Ascending aorta (tissue), 2 donors: ENCODE measurements at regions not wholly inside any gene's neighbourhood (a gene's known extent, or its start where the extent isn't known, plus 50 kb on each side); places are given as distances from the start of the nearest gene placed in this dataset.
"Not testable (repeated sequence)": the region's sequence is repeated elsewhere in the genome, so short reads cannot be mapped to it uniquely, and the experiment has no call there.

Experiments used
- DNase-seq, 2 donors: peaks; one replicate each; pipeline ENCODE4 v3.0.0-alpha.2; 2019; ENCODE audit warnings: low spot score in 2 of 2
- H3K27ac ChIP-seq, 2 donors: fragments of 200-600 bp; sonication (generic); one replicate each; pipeline ENCODE4 v1.5.1; 2016 to 2017; ENCODE audit warnings: mild to moderate bottlenecking in 1 of 2
- H3K27me3 ChIP-seq: fragments of 200-600 bp; sonication (generic); one replicate; pipeline ENCODE4 v1.5.1; 2017
- H3K36me3 ChIP-seq, 2 donors: fragments of 200-600 bp; sonication (generic); one replicate each; pipeline ENCODE4 v1.5.1; 2016
- H3K4me1 ChIP-seq, 2 donors: fragments of 200-600 bp; sonication (generic); one replicate each; pipeline ENCODE4 v1.5.1; 2016 to 2017; ENCODE audit warnings: mild to moderate bottlenecking in 1 of 2
- H3K4me3 ChIP-seq, 2 donors: fragments of 200-600 bp; sonication (generic); one replicate each; pipeline ENCODE4 v1.5.1; 2016 to 2017; ENCODE audit warnings: mild to moderate bottlenecking in 1 of 2
- H3K9me3 ChIP-seq, 2 donors: fragments of 200-600 bp; sonication (generic); one replicate each; pipeline ENCODE4 v1.5.1; 2016
- intact Hi-C: fragments of 100-400 bp; cut with DNase I; formaldehyde crosslinking; loops from one replicate; pipeline ENCODE4 v1.15.1; 2023
- TF ChIP-seq, protein P1 (sequence below), 3 experiments: fragments of 200-600 bp in 2 of 3; fragments of 450-650 bp in 1 of 3; sonication (generic) in 2 of 3; IDR thresholded peaks; one replicate each; pipeline ENCODE4 v1.5.1; 2016 to 2019; ENCODE audit warnings: antibody characterized with exemption in 3 of 3, mild to moderate bottlenecking in 1 of 3, moderate library complexity in 1 of 3

- no peaks in the 10 kb centered on the region for H3K27me3 ChIP-seq
- intact Hi-C loops: no loop called here
- H3K4me1 ChIP-seq: peaks cover 12 to 24% of the 10 kb centered on the region in 2 donors
- TF ChIP-seq, protein P1, sequence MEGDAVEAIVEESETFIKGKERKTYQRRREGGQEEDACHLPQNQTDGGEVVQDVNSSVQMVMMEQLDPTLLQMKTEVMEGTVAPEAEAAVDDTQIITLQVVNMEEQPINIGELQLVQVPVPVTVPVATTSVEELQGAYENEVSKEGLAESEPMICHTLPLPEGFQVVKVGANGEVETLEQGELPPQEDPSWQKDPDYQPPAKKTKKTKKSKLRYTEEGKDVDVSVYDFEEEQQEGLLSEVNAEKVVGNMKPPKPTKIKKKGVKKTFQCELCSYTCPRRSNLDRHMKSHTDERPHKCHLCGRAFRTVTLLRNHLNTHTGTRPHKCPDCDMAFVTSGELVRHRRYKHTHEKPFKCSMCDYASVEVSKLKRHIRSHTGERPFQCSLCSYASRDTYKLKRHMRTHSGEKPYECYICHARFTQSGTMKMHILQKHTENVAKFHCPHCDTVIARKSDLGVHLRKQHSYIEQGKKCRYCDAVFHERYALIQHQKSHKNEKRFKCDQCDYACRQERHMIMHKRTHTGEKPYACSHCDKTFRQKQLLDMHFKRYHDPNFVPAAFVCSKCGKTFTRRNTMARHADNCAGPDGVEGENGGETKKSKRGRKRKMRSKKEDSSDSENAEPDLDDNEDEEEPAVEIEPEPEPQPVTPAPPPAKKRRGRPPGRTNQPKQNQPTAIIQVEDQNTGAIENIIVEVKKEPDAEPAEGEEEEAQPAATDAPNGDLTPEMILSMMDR (IDR thresholded peaks at IDR 0.05): no peak
- no peaks in the 10 kb centered on the region for H3K9me3 ChIP-seq
- H3K36me3 ChIP-seq: no peaks in the 10 kb centered on the region
- H3K4me3 ChIP-seq: peak overlapping the region; percentile 72 to 82
- no peak for DNase-seq
- peak overlapping the region; percentile 99 to 100 for H3K27ac ChIP-seq
These were observed 206.4 kb downstream of the C9orf50 start for GRCh38 chr9:129414377-129414992.

DNA sequence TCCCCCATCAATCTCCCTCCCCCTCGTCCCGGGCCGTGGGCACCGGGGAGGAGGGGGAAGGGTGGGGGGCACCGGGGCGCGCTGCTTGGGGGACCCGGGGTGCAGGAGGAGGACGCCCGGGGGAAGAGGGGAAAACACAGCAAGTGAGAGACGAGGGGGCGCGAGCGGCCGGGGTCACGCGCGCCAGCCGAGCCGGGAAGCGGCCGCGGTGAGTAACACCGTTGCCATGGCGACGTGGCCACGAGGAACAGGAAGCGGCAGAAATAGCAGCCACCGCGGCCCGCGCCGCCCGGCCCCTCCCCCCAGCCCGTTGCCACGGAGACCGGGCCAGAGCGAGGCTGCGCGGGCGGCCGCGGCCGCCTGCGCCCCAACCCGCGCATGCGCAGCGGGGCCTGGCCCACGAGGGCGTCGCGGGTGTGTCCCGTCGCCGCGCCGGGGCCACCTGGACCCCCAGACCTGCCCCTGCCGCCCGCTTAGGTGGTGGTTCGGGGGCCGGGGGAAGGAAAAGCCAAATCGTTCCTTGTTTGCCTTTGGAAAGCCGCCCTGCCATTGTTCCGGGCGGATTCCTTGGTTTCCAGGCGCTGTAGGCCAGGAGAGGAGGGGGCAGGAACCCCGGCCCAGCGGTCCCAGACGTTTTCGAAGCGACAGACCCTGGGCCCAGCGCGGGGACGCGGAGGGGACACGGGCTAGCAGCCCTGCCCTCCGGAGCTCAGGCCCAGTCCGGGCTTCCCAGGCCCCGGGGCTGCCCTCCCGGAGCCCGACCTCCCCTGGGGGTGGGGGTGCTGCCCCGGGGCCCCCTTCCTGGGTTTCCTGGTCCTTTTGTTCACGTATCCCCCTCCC, 207.1 kb downstream of the C9orf50 start:
- H3K27me3 ChIP-seq: no peaks in the 10 kb centered on the region
- TF ChIP-seq, protein P1 (IDR thresholded peaks at IDR 0.05): peak in 2 of 3 experiments; percentile 2 to 26
- peak overlapping the region; percentile 99 to 100 for H3K27ac ChIP-seq
- intact Hi-C loops: loop anchor here (1.0 to 2.0 kb wide), 7 partner anchors 29 to 275 kb away; no protein-coding TSS in a partner anchor
- H3K4me3 ChIP-seq: peak overlapping the region; percentile 72 to 82
- H3K4me1 ChIP-seq: peaks cover 12 to 28% of the 10 kb centered on the region in 2 donors
- no peaks in the 10 kb centered on the region for H3K9me3 ChIP-seq
- peak; percentile 96 to 99 for DNase-seq
- no peaks in the 10 kb centered on the region for H3K36me3 ChIP-seq

- H3K36me3 ChIP-seq: no peaks in the 10 kb centered on the region
- peak; percentile 44 to 92 for DNase-seq
- intact Hi-C loops: loop anchor here (1.0 to 2.0 kb wide), 7 partner anchors 28 to 274 kb away; no protein-coding TSS in a partner anchor
- peaks cover 12 to 28% of the 10 kb centered on the region in 2 donors for H3K4me1 ChIP-seq
- no peaks in the 10 kb centered on the region for H3K9me3 ChIP-seq
- TF ChIP-seq, protein P1 (IDR thresholded peaks at IDR 0.05): peak in 1 of 3 experiments; percentile 9
- no peaks in the 10 kb centered on the region for H3K27me3 ChIP-seq
- H3K27ac ChIP-seq: peak overlapping the region; percentile 99 to 100
- peak overlapping the region; percentile 66 to 82 for H3K4me3 ChIP-seq
These were observed 207.9 kb downstream of the C9orf50 start for GRCh38 chr9:129412814-129413536.

DNA sequence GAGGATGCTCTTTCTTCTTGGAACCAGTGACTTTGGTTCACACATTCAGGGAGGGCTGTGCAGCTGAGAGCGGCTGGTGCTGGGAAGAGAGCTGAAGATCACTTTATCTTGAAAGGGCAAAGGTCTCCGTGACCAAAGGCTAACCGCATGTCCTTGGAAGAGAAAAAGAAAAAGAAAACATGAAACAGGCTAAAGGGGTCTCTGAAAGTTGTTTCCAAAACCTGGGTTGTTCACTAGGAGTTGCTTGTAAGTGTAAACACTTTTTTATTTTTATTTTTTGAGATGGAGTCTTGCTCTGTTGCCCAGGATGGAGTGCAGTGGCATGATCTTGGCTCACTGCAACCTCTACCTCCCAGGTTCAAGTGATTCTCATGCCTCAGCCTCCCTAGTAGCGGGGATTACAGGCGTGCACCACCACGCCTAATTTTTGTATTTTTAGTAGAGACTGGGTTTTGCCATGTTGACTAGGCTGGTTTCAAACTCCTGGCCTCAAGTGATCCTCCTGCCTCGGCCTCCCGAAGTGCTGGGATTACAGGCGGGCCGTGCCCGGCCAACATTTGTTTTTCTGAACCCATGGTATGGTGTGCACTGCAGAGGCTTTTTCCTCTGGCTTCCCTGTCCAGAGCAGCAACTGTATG, 208.6 kb downstream of the C9orf50 start:
- DNase-seq: not testable (repeated sequence)

GRCh38 chr9:129411501-129412175, 209.3 kb downstream of the C9orf50 start:
- DNase-seq: no peak
- intact Hi-C loops: loop anchor here (2.0 kb wide), 5 partner anchors 27 to 273 kb away; no protein-coding TSS in a partner anchor
- Histone ChIP-seq H3K4me1 (peaks cover 12 to 28% of the 10 kb centered on the region in 2 donors), H3K4me3 (no peak overlapping the region), H3K9me3 (no peaks in the 10 kb centered on the region), H3K36me3 (no peaks in the 10 kb centered on the region), H3K27me3 (no peaks in the 10 kb centered on the region), H3K27ac (peak overlapping the region; percentile 99 to 100)
- TF ChIP-seq, protein P1 (IDR thresholded peaks at IDR 0.05): no peak

More for the DNA sequence above, 208.6 kb downstream of the C9orf50 start:
- Histone ChIP-seq H3K4me3 (peak overlapping the region; percentile 23 to 66), H3K4me1 (peaks cover 12 to 28% of the 10 kb centered on the region in 2 donors), H3K27ac (peak overlapping the region; percentile 99 to 100)
- H3K9me3 ChIP-seq, H3K27me3 ChIP-seq, H3K36me3 ChIP-seq: not testable (repeated sequence)
- intact Hi-C loops: loop anchor here (2.0 kb wide), 5 partner anchors 27 to 273 kb away; no protein-coding TSS in a partner anchor
